GM19239 (cell line): ENCODE measurements at regions not wholly inside any gene's neighbourhood (a gene's known extent, or its start where the extent isn't known, plus 50 kb on each side); places are given as distances from the start of the nearest gene placed in this dataset.
"Not testable (repeated sequence)": the region's sequence is repeated elsewhere in the genome, so short reads cannot be mapped to it uniquely, and the experiment has no call there.

Experiments
- DNase-seq: peaks from one replicate; pipeline ENCODE4 v3.0.0; 2011; ENCODE audit warnings: low spot score; ENCODE audit not compliant: insufficient read length
- FAIRE-seq: peaks from 2 replicates; lab custom pipeline; 2011; peaks lifted over from hg19 to GRCh38; lab: Jason Lieb, UNC

DNA sequence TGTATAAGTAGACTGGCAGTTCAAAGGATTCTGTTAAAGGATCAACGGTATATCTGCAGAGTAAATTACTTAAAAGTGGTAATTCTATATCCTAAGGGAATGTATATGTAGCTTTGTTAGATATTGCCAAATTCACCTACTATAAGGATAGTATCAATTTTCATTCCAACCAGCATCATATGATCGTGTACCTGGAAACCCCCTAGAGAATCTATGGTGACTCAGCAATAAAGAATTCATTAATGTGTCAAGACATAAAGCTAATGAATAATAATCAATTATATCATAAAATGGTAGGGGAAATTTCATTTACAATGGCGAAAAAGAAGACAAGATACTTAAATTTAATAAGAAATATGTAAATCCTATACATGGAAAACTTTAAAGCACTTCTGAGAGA, 234.1 kb upstream of the ACTBL2 start:
- FAIRE-seq (no peak), DNase-seq (no peak)

DNA sequence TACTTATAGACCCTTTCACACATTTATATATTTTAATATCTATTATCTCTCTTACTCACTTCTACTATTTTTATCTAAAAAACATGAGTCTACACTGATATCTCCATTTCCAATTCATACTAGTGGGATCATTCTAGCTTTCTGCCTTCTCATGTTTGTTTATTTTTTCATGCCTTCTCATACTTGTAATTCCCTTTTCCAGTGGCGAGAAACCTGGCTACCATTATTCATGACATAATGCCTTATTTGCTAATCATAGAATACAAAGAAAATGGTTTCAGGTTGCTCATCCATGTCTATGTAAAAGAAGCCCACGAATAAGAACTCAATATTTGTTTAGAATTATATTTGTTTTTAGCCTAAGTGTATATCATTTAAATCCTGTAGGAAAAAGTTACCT, 232.7 kb upstream of the ACTBL2 start:
- FAIRE-seq (no peak), DNase-seq (no peak)

DNA sequence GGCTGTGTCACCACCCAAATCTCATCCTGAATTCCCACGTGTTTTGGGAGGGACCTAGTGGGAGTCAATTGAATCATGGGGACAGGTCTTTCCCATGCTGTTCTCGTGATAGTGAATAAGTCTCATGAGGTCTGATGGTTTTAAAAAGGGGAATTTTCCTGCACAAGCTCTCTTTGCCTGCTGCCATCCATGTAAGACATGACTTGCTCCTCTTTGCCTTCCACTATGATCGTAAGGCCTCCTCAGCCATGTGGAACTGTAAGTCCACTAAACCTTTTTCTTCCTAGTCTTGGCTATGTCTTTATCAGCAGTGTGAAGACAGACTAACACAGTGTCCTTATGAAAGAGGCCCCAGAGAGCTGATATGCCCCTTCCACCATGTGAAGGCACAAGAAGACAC, 230.9 kb upstream of the ACTBL2 start:
- not testable (repeated sequence) for FAIRE-seq, DNase-seq

DNA sequence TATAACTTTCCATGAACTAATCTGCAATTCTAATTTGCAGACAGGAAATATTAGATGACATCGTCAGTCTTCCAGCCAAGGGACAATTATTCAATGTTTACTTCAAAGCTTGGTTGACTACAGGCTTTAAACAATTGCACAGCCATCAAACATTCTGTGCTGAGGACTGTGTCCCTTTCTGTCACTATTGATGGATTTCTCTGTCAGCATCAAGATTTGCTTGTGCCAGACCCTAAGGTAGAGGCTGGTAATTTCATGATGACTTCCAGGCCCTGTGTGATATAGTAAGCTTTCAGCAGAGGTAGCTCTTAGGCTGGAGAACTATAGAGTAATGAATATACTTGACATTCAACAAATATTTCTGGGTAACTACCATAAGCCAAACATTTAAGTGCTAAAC, 229.3 kb upstream of the ACTBL2 start:
- DNase-seq (no peak), FAIRE-seq (no peak)

DNA sequence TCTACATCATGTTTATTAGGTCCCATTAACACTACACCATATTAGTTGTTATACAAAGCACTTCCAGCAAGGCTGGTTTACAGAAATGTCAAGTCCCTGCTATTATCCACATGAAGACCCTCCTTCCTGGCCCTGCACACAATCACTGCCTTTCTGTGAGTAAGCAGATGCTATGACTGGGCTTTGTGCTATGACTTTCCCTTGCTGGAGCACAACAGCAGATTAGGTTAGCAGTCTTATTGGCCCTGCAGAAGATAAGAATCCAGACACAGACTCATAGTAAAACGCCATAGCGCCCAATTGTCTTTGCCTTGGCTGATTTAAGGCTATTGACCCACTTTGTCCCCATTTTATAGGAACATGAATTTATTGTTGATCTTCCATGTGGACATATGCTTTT, 228.9 kb upstream of the ACTBL2 start:
- DNase-seq (no peak), FAIRE-seq (peak; percentile 31)

DNA sequence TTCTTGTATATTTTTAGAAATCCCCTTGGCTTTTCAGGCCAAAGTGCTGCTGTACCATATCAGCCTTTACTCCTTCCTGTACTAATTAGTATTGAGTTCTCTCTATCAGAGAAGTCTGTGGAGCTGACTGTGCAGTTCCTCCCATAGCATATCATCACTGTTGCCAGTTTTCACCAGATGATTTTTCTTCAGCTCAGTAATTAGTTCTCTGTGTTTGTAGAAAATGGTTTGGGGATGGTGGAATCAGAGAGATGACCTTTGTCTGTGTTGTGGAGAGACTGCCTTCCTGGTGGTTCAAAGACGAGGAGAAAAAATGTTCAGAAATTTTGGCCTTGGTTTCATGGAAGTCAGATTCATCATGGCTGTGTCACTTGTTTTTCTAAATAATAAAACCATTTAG, 227.5 kb upstream of the ACTBL2 start:
- no peak for FAIRE-seq
- DNase-seq, result no peak

DNA sequence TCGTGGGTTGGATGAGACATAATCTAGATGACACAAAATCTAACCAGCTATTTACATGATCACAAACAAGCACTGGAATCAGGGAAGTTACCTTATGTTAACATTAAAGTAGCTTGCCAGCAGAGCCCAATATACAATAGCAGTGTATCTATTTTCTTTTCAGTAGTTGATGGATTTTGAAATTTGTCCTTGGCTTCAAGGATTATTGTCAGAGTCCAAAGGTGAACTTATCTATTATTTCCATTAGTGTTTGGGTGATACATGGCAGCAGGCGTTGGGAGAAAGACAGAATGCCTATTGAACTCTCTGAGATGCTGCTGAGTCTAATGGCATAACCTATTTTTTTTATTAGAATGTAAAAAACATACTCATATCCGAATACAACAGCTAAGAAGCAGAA, 223.2 kb upstream of the ACTBL2 start:
- FAIRE-seq, result no peak
- DNase-seq, result no peak

DNA sequence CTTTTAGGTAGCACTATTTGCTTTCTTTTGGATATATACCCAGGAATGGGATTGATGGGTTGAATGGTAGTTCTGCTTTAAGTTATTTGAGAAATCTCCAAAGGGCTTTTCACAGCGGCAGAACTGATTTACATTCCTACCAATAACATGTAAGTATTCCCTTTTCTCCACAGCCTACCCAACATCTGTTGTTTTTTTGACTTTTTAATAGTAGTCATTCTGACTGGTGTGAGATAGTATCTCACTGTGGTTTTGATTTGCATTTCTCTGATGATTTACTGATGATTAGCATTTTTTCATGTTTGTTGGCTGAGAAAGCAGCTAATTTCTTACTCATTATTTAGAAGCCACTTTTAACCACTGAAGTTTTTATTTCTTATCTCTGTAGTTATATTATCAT, 221.1 kb upstream of the ACTBL2 start:
- no peak for FAIRE-seq
- DNase-seq, result no peak

DNA sequence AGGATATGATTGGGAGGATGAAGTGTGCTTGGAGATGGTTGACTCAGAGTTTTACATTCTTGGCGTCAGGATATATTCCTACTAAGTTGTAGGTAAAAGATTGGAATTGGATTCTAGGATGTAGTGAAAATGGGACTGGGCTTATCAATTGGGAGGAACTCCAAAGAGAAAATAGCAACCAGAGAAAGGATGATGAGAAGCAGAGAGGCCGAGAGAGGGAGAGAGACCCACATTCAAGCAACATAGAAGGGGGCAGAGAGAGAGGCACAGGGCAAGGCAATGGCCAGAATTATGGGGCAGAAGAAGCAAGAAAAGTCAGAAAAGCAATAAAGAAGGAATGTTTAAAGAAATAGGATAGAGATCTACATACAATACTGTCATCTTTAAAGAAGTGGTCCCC, 217.9 kb upstream of the ACTBL2 start:
- no peak for DNase-seq
- no peak for FAIRE-seq

DNA sequence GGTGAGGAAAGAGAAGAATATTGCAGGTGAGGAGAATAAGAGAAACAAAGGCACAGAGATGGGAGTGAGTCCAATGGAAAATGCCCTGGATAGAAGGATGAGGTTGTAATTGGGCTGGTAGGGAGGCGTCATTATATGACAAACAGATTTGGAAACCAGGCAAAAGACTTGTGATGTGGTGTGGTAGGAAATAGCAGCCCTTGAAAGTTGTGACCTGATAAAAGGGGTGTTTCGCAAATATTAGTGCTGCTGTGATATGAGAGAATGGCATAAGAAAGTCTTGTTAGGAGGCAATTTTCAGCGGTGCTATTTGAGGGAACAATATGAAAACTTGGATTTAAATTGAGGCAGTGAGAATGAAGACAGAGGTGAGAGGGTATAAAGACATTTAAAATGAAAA, 217.5 kb upstream of the ACTBL2 start:
- no peak for FAIRE-seq

DNA sequence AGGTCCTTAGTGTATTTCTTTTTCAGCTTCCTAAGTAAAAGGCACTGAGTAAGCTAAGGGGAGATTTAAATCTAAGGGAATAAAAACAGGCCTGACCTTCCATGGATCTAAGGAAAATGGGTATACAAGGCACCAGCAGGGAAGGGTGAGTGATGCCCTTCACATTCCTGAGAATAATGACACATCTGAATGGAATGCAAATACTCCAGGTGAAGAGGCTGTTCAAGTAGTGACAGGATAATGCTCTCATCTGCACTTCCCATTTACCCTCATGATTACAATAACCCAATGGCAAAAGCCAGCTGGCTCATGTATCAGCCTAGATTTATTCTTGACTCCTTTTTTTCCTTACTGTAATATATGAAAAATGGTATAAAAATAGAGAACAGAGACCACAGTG, 216.2 kb upstream of the ACTBL2 start:
- FAIRE-seq (no peak), DNase-seq (no peak)

More for the DNA sequence above, 217.5 kb upstream of the ACTBL2 start:
- DNase-seq, result no peak

DNA sequence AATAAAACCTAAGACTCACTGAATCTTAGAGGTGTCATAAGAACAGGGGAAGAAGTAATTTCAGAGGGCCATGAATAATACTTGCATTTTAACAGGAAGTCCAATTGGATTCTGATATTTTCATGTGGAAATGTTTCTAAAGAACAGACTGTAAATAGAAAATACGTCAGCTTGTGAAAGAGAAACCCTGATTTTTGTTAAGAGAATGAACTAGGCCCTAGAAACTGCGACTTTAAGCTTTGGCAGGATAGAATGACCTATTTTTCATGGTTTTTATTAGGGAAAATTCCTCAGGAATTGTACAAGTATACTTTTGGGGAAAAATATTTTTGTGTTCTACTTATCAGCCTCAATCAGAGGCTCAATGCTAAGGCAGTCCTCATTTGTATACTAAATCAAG, 215.5 kb upstream of the ACTBL2 start:
- no peak for DNase-seq
- FAIRE-seq, result no peak

DNA sequence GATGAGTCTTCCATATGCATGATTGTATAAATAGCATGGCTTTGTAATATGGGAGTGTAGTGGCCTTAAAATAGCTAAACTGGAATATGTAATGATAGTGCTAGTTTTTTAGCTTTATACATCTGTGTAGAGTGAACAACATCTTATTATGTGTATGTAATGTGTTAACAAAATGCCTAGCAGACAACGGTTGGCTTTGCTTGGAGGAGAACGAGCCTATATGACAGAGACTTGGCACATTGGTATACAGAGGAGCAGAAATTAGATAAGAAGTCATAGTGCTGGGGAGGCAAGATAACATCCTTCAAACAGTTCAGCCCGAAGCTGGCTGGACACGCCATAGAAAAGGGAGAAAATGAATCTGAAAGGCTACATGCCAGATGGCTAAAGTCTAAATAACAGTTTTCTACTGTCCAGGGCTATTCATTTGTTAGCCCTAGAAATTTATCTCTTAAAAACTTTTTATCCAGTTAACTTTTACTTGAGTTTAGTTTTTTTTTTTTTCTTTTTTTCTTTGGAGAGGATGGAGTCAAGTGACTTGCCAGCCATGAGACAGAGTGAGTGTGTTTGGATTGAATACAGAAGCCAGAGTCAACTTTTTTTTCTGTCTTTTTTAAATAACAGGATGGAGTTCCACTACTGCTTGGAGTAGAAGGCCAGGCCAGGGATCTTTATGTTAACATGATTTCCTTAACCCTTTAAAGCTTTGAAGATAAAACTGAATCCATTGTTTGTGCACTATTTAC, 214.4 kb upstream of the ACTBL2 start:
- FAIRE-seq (no peak), DNase-seq (no peak)

DNA sequence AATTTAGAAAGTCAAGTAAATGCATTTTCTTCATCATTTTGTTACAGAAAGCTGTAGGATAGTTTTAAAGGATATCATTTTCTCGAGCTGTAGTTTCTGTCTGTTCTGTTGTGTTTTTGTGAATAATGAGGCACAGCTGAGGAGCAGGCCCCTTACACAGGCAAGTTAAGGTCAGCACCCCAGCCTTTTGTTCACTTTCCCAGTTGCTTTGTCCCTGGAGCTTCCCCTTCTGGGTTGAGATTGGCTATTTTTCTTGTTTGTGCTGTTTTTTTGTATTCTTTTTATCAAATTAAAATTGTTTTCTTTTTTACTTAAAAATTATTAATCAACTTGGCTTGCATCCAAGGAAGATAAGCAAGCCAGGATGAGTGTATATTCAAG, 213.8 kb upstream of the ACTBL2 start:
- DNase-seq, result no peak
- FAIRE-seq, result no peak

DNA sequence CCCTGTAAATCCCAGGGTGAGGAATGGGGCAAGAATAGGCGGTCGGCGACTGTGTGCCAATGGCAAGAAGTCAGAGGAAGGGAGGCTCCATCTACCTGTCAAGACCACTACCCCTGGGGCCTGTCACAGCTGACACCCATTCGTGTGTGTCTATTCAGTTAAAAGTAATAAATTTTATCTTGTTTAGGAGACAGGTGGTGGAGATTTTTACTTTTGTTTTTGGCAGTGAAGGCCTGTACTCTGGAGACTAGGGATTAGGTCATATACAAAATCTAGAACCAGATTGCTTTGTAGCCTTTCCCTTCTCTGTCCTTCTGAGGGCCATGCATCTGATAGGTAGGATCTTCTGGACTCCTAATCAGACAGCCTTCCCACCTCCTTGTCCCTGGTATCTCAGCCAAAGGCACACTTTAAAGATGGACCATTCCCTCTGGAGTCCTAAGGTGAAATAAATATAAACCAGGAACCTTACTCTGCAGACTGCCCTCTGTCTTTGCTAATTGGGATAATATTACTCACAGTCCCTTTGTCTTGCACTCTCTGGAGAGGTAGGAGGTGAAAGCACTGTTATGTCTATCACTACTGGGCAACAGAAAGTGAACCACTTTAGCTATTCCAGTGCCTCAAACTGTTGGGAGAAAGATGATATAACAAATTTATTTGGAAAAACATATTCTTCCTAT, 213.2 kb upstream of the ACTBL2 start:
- no peak for DNase-seq
- no peak for FAIRE-seq

DNA sequence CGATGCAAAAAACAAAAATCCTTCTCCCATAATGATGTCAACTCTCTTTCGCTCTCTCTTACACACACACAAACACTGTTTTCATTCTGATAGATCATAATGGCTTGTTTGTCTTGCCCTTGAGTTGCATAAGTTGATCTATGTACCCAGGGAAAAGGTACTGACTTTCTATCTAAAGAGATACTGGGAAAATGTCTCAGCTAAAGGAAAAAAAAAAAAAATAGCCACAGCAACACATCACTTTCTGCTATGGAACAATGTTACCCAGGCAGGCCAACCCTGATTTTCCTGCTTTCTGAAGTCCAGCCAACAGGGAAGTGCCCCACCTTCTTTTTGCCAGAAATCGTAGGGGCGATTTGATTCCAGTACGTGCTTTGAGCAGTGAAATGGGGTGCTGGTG, 212.6 kb upstream of the ACTBL2 start:
- no peak for DNase-seq
- no peak for FAIRE-seq

DNA sequence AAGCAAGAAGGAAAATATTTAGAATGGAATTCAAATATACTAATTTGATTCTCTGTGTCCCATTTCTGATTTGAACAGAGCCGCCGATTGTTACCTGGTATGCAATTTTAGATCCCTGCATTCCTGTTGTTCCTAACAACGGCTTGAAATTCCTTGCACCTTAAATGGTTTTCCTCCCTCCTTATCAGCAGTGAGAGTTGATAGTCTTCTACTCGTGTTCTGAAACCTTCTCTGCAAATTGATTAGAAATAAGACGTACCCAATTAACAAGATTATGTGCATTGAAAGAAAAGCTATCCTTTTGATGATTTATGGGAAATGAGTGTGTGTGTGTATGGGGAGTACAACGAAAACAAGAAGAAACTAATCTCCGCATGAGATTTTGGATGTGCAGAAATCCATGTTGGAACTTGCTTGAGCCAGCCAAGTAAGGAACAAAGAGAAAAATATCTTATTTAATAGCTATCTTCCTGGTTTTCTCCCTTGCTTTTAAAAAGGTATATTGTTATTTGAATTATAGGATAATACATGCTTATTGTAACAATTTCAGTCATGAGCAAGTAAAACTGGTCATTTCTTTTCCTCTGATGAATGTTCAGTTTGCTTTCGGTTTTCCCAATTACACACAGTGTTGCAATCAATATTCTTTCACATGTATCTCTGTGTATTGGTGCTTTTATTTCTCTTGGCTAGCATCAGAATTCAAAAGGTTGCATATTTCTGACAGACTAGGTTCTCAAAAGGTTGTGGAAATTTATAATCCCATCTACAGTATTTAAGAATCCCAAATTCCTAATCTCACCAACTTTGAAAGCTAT, 211.1 kb upstream of the ACTBL2 start:
- DNase-seq (no peak), FAIRE-seq (no peak)

DNA sequence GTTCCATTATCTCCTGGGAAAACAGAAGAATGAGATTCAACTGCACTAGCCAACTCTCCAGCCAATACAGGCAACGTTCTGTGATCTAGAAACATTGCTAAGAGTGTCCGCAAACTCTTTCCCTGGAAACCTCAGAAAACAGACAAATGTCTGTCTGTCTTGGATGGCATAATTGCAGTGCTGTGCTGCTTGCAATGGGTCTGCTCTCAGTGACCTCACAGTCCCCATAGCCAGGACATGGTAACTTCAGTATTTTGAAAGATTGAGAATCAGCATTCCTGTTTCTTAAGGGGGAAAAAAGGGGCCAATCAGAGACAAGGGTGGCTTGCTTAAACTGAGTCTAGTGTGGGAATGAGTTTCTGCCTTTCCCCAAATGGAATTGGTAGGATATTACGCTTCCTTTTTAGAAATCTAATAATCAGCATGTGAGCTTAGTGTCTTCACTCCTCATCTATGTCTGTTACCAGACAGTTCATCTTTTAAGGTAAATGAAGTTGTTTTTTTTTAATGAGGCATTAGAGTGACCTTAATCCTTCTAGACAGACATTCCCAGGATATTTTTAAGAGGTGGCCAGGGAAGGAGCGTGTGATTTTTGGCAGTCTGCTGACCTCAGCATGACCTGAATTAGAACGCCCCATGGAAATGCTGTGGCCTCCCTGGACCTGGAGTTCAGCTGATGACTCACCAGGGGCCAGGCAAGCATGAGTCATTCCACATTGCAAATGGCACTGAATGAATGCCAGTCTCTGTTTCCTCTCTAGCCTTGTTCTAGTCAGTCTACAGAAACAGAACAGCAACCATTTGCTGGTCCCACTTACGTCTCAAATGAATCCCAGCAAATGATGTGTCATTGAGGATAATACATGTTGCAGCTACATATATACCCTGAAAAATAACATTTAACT, 210.2 kb upstream of the ACTBL2 start:
- FAIRE-seq (no peak), DNase-seq (no peak)

DNA sequence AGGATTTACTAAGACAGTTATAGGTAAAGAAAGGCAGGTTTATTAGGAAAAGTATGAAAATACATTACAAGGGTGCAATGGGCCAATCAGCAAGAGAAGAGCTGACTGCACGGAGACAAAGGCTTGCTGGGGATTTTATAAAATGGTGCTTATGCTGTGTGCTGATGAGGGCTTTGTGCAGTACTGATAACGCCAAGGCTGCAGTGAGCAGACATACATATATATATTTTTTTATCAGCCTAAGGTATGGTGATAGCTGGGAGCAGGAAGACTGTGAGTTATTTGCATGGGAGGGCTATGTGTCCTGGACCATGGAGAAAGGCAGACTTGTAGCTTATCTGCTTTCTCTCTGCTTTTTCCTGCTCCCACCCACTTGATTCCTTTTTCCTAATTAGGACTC, 208.1 kb upstream of the ACTBL2 start:
- FAIRE-seq (no peak), DNase-seq (no peak)

DNA sequence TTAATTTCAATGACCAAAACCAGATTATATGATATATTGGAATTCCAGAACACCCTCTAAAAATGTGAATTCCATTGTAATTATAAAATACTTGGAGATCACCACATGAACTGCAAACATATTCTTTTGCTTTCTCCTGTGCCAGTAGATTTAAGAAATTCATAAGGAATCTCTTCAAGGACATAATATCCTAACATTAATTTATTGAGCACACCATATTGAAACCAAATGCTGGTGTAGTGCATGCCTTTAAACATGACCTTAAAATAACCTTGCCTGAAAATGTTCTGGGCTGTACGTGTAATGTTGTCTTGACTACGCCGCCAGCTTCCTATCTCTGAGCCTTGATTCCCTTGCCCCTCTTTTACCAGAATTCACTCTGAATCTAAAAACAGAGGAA, 205.0 kb upstream of the ACTBL2 start:
- no peak for DNase-seq
- no peak for FAIRE-seq
